ENCODE measurements at regions not wholly inside any gene's neighbourhood (a gene's known extent, or its start where the extent isn't known, plus 50 kb on each side); places are given as distances from the start of the nearest gene placed in this dataset.

DNA sequence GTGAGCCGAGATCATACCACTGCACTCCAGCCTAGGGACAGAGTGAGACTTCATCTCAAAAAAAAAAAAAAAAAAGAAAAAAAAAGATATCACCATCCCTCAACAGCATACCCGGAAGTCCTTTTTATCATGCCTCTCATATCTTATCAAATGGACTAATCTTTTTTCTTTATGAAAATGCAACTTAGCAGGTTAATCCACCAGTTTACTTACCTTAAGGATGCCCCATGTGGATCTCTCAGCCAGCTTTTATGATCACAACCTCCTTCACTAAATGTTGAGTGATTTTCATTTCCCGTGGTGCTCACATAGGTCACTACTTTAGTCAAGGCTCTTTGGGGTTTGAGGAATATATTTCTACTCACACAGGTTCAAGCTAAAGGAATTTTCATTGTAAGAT lies 248.8 kb upstream of the TBX3 start:
- Histone ChIP-seq H3K27me3 (ENCODE audit: control insufficient read depth in 2 of 2, insufficient read depth in 2 of 2, low read length in 2 of 2) (no peaks in the 10 kb centered on the region), H3K36me3 (ENCODE audit: control insufficient read depth in 2 of 2, extremely low read depth in 1 of 2, insufficient read depth in 2 of 2, low read length in 2 of 2) (no peaks in the 10 kb centered on the region), H3K4me3 (replicated peaks in 1 of 3; ENCODE audit: insufficient read depth in 1 of 3, low read depth in 1 of 3, low read length in 3 of 3) (no peak overlapping the region), H3K9me3 (replicated peaks; ENCODE audit: control insufficient read depth, insufficient read depth, low read length) (peaks cover 2% of the 10 kb centered on the region), H3K27ac (ENCODE audit: insufficient read depth, low read depth, low read length) (no peak overlapping the region), H3K9ac (replicated peaks; ENCODE audit: extremely low read depth, insufficient read depth, low read length) (no peak overlapping the region), H3K79me2 (ENCODE audit: control insufficient read depth, insufficient read depth, low read length) (no peaks in the 10 kb centered on the region), H4K20me1 (replicated peaks; ENCODE audit: control insufficient read depth, extremely low read depth, insufficient read depth, low read length) (no peaks in the 10 kb centered on the region), H2AFZ (ENCODE audit: low read depth, low read length) (no peak overlapping the region), H3K4me2 (ENCODE audit: insufficient read depth, low read length) (no peak overlapping the region), H3K4me1 (ENCODE audit: control insufficient read depth, extremely low read depth, insufficient read depth, low read length) (no peaks in the 10 kb centered on the region), H3K9me1 (replicated peaks; ENCODE audit: control insufficient read depth, extremely low read depth, insufficient read depth, low read length) (no peaks in the 10 kb centered on the region)
- DNase-seq (ENCODE audit: low read depth, low spot score): no peak
- FAIRE-seq: no peak
- ChIA-PET POLR2A (no interaction called here), CTCF (no interaction called here)
- intact Hi-C loops (cut with micrococcal nuclease): no loop called here
- dilution Hi-C loops (cut with MboI; ENCODE audit: extremely low pct_ligation_motif_present, low sequenced_read_pairs): no loop called here
- TF ChIP-seq FOS (IDR thresholded peaks at IDR 0.05; ENCODE audit: borderline replicate concordance, insufficient read depth, low read length) (no peak), MYC (IDR thresholded peaks at IDR 0.05; ENCODE audit: low read depth, low read length) (no peak), JUN (IDR thresholded peaks at IDR 0.05; ENCODE audit: borderline replicate concordance, insufficient read depth, insufficient read length, low read depth) (no peak), POLR2A (IDR thresholded peaks at IDR 0.05; ENCODE audit: low read depth, low read length) (no peak)
- TF ChIP-seq, protein P1, sequence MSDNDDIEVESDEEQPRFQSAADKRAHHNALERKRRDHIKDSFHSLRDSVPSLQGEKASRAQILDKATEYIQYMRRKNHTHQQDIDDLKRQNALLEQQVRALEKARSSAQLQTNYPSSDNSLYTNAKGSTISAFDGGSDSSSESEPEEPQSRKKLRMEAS (IDR thresholded peaks at IDR 0.05; ENCODE audit: insufficient read depth, insufficient read length): no peak
- BruUV-seq (replicated peaks): no TSS peak

DNA sequence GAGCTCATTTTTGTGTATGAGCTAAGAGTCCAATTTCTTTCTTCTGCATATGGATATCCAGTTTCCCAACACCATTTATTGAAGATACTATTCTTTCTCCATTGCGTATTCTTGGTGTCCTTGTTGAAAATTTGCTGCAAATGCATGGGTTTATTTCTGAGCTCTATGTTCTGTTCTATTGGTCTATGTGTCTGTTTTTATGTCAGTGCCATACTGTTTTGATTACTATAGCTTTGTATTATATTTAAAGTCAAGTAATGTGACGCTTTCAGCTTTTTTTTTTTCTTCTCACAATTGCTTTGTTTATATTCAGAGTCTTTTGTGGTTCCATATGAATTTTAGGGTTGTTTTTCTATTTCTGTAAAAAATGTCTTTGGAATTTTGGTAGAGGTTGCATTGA lies 247.1 kb upstream of the TBX3 start:
- Histone ChIP-seq H3K9ac (replicated peaks; ENCODE audit: extremely low read depth, insufficient read depth, low read length) (no peak overlapping the region), H3K4me1 (ENCODE audit: control insufficient read depth, extremely low read depth, insufficient read depth, low read length) (no peaks in the 10 kb centered on the region), H3K9me3 (replicated peaks; ENCODE audit: control insufficient read depth, insufficient read depth, low read length) (peaks cover 4% of the 10 kb centered on the region), H3K4me3 (replicated peaks in 1 of 3; ENCODE audit: insufficient read depth in 1 of 3, low read depth in 1 of 3, low read length in 3 of 3) (no peak overlapping the region), H3K4me2 (ENCODE audit: insufficient read depth, low read length) (no peak overlapping the region), H3K27me3 (ENCODE audit: control insufficient read depth in 2 of 2, insufficient read depth in 2 of 2, low read length in 2 of 2) (no peaks in the 10 kb centered on the region), H3K27ac (ENCODE audit: insufficient read depth, low read depth, low read length) (no peak overlapping the region), H3K79me2 (ENCODE audit: control insufficient read depth, insufficient read depth, low read length) (no peaks in the 10 kb centered on the region), H3K36me3 (ENCODE audit: control insufficient read depth in 2 of 2, extremely low read depth in 1 of 2, insufficient read depth in 2 of 2, low read length in 2 of 2) (no peaks in the 10 kb centered on the region), H2AFZ (ENCODE audit: low read depth, low read length) (no peak overlapping the region), H3K9me1 (replicated peaks; ENCODE audit: control insufficient read depth, extremely low read depth, insufficient read depth, low read length) (no peaks in the 10 kb centered on the region), H4K20me1 (replicated peaks; ENCODE audit: control insufficient read depth, extremely low read depth, insufficient read depth, low read length) (no peaks in the 10 kb centered on the region)
- DNase-seq (ENCODE audit: low read depth, low spot score) (no peak), FAIRE-seq (no peak)
- BruUV-seq (replicated peaks): no TSS peak
- TF ChIP-seq, protein P2, sequence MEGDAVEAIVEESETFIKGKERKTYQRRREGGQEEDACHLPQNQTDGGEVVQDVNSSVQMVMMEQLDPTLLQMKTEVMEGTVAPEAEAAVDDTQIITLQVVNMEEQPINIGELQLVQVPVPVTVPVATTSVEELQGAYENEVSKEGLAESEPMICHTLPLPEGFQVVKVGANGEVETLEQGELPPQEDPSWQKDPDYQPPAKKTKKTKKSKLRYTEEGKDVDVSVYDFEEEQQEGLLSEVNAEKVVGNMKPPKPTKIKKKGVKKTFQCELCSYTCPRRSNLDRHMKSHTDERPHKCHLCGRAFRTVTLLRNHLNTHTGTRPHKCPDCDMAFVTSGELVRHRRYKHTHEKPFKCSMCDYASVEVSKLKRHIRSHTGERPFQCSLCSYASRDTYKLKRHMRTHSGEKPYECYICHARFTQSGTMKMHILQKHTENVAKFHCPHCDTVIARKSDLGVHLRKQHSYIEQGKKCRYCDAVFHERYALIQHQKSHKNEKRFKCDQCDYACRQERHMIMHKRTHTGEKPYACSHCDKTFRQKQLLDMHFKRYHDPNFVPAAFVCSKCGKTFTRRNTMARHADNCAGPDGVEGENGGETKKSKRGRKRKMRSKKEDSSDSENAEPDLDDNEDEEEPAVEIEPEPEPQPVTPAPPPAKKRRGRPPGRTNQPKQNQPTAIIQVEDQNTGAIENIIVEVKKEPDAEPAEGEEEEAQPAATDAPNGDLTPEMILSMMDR (IDR thresholded peaks at IDR 0.05; ENCODE audit: extremely low read depth in 1 of 2, insufficient read depth in 1 of 2, low read depth in 1 of 2, low read length in 2 of 2): no peak
- intact Hi-C loops (cut with micrococcal nuclease): no loop called here
- dilution Hi-C loops (cut with MboI; ENCODE audit: extremely low pct_ligation_motif_present, low sequenced_read_pairs): no loop called here
- CTCF ChIA-PET: no interaction called here
- POLR2A ChIA-PET: no interaction called here

Measured in endothelial cell of umbilical vein (primary cell).